ENCODE measurements at regions not wholly inside any gene's neighbourhood (a gene's known extent, or its start where the extent isn't known, plus 50 kb on each side); places are given as distances from the start of the nearest gene placed in this dataset.

- no peak for DNase-seq
Measured at GRCh38 chr5:74372051-74372450, 268.5 kb downstream of the ENC1 start.

- no peak for DNase-seq
Measured at GRCh38 chr5:74371621-74372020, 268.9 kb downstream of the ENC1 start.

GRCh38 chr5:74370168-74370567 is 270.4 kb downstream of the ENC1 start:
- DNase-seq: no peak

DNA sequence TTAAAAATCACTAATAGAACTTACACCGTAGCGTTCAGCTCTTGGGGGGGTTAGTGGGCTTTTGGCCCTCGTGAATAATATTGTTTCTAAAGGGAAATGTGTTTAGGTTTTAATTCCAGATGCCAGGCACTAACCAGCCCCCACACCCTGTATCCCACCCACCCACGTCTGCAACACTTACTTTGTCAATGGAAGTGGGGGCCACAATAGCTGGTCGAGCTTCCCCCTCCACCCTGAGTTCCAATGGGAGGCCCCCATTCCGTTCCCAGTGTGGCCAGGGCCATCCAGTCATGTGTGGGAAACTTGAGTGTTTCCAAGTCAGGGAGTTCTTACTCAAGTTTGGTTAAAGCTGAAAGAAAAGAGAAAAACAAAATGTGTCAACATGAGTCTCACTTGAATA is 271.4 kb downstream of the ENC1 start:
- DNase-seq: no peak

DNA sequence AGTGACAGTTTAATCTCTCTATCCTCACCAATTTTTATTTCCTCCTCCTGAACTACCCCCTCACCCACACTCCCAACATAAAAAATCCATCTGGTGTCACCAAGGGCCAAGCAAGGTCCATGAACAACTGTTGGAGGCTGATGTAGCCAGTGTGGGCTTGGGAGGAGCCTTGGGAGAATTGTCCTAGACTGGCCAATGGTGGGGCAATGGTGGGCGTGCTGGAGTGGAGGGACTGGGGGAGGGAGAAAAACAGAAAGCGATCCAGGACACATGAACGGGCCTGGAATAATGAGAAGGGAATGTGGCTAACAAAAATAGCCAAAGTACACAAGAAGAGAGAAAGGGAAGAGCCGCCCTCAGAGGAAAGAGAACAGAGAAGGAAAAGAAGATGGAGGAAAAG is 272.6 kb downstream of the ENC1 start:
- no peak for DNase-seq

GRCh38 chr5:74367241-74367733 is 273.2 kb downstream of the ENC1 start:
- no peak for DNase-seq

DNA sequence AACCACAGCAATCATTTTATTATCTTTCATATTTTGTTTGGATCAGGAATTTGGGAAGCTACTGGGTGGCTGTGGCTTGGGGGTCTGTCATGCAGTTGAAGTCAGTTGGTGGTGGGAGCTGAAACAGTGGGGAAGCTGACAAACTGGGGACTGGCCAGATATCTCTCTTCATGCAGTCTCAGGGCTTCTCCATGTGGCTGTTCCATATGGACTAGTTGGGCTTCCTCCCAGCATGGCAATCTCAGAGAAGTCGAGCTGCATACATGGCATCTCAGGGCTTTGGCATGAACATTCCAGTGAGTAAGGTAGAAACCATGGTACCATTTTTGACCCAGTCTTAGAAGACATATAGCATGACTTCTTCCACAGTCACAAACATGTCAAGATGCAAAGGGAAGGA is 274.8 kb downstream of the ENC1 start:
- DNase-seq: no peak

DNA sequence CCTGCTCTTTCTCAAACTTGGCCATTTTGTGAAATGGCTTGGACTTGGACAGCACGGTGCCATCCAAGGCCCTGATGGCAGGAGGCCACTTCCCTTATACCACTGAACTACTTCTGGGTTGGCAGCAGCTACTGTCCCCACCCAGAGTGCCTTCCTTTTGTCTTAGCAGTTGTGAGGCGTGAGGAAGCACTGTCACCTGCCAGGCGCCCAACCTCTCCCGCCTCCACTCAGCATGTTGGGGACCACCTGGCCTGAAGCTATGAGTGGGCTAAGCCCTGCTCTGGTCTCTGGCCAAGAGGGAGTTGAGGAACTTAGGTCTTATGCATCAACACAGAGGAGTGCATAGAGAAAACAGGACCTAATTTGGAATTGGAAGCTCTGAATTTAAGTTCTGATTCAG is 276.0 kb downstream of the ENC1 start:
- no peak for DNase-seq

GRCh38 chr5:74363603-74364205 is 276.8 kb downstream of the ENC1 start:
- no peak for DNase-seq

DNA sequence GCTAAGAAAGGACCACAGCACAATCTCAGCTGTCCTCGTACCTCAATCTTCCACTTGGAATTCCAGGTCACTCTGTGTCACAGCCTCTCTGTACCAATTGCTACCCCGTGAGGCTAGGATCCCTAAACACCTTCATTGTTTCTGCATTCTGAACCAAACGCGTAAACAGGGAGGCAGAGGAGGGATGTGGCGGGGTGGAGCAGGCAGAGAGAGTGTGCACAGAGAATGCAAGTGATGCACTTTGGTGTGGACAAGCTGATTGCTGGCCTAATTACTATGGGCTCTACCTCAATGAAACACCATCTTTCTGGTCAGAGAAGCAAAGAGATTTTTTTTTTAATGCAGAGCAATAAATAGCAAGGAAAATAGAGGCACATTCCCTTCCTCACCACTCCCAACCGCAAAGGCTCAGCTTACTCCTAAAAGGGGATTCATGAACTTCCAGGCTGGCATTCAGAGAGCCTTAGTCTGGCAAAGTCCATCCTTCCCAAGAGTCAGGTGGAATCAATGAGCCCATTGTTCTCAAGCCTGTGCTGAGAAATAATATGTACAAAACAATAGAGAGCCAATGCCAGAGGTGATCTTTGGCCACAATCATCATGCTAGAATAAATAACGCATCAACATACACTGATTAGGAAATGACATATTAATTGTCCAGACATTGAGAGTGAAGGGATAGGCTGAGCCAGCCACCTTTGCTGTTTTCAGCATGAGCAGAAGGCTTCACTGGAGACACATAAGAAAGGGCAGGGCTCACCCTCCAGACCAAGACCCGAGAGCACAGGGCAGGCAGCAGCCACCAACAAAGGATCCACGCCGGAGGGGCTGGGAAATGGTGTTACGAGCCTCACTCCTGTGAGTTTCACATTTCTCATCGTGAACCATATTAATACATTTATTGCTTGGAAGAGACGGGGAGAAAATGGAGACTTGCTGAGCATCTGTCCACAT is 278.8 kb downstream of the ENC1 start:
- no peak for DNase-seq

DNA sequence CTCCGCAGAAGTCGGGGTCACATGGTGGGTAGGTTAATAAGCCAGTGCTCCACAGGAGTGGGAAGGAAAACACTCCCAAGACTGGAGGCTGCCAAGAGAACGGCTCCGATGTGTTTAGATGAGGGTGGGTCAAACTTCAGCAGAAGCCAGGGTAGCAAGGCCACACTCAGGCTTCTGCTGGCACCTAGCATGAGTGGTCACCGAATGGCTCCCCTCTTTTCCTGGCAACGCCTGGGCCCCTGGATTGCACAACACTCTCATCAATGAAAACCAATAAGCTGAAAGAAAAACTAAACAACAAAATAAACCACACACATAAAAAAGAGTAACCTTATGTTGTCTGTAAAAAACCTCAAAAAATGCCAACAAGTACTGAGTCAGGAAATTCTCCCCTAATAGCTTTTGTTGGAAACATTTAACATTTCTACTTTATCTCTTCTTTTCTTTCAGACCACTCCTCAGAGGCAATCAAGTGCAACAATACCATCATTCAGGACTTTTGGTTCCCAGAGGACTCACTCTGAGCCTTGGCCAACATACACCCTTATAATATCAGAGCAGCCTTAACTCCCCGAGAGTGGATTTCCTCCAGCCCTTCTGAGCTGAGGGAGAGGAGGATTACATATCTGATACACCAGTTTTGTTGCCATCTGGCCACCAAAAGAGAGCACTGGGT is 279.9 kb downstream of the ENC1 start:
- DNase-seq: no peak

GRCh38 chr5:74357827-74358226 is 282.7 kb downstream of the ENC1 start:
- peak; percentile 95 for DNase-seq

GRCh38 chr5:74356009-74356695 is 284.4 kb downstream of the ENC1 start:
- DNase-seq: peak; percentile 65

DNA sequence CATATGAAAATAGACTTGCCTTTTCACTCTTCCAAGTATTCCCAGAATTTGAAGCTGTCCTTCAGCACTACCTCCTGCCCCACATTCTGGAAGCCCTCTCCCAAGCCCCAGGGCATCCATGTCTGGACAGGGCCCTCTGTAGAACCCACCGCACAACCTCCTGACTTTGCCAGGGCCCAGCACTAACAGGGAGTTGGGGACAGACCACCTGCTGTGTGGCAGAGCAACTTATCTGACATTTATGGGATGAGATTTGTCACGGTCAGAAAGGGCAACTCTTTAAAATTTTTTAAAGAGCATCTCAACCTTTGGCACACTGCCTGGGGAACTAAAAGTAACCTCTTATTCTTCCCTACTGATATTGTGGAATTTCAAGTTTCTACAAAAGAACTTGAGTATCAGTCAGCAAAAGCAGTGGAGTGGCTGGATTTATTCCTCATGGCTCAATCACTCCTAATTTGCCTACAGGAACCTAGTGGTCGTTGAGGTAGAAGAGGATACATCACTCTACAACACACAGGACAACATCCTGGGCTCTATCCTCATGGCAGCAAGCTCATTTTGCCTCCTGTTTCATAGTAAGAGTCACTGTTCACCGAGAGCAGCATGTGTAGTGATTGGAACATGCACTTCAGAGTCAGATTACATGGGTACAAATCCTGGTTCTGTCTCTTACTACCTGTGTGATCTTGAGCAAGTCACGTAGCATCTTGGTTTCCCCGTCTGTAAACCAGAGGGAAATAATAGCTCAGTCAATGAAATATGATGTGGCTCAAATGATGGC is 285.3 kb downstream of the ENC1 start:
- peak; percentile 56 for DNase-seq

GRCh38 chr5:74352256-74352655 is 288.3 kb downstream of the ENC1 start:
- no peak for DNase-seq

DNA sequence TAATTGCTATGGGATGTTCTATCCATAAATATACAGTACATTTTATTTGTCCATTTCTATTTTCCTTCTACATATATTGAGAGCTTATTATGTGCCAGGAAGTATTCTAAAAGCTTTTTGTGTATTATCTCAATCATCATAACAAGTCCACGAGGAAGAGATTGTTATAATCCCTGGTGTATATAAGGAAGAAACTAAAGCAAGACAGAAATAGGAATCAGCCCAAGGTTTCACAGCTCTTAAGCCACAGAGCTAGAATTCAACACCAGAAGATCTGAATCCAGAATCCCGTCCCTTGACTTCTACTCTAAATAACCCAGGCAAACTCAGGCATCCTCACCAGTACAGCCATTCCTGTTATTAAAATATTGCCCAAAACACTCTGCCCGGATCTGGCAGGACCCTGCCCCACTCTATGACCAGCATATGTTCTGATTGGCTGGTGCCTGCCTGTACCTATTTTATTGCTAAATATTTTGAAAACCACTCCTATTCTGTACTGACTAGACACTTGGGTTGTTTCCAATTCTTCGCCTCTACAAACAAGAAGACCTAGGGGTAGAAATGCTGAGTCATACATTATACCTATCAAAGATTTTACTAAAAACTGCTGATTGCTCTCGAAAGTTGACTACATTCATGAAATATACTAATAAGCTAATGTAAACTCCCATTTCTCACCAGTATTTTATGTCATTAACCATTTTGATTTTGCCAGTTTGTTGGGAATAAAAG is 297.4 kb downstream of the ENC1 start:
- peak; percentile 65 for DNase-seq

GRCh38 chr5:74342182-74342581 is 298.3 kb downstream of the ENC1 start:
- DNase-seq: no peak

GRCh38 chr5:74341221-74341620 is 299.3 kb downstream of the ENC1 start:
- peak; percentile 48 for DNase-seq

DNA sequence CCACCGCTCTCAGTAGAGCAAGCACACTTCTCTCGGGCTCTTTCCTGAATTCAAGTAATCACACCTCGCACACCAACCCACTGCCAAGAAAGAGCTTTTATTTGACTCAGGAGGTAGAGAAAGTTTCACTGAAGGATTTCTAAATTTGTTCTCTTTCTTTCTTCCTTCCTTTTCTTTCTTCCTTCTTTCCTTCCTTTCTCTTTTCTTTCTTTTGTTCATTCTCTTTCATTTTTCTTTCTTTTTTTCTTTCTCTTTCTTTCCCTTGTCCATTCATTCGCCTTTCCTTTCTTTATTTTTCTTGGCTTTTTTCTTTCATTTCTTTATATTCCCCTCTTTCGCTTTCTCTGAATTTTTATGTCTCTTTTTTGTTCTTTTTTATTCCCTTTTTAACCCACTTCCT is 300.1 kb downstream of the ENC1 start:
- no peak for DNase-seq

GRCh38 chr5:74337984-74338310 is 302.6 kb downstream of the ENC1 start:
- DNase-seq: no peak

GRCh38 chr5:74337254-74337983 is 303.1 kb downstream of the ENC1 start:
- peak; percentile 84 for DNase-seq

Data from NCI-H69 (cell line).